ENCODE measurements at regions not wholly inside any gene's neighbourhood (a gene's known extent, or its start where the extent isn't known, plus 50 kb on each side); places are given as distances from the start of the nearest gene placed in this dataset.

DNA sequence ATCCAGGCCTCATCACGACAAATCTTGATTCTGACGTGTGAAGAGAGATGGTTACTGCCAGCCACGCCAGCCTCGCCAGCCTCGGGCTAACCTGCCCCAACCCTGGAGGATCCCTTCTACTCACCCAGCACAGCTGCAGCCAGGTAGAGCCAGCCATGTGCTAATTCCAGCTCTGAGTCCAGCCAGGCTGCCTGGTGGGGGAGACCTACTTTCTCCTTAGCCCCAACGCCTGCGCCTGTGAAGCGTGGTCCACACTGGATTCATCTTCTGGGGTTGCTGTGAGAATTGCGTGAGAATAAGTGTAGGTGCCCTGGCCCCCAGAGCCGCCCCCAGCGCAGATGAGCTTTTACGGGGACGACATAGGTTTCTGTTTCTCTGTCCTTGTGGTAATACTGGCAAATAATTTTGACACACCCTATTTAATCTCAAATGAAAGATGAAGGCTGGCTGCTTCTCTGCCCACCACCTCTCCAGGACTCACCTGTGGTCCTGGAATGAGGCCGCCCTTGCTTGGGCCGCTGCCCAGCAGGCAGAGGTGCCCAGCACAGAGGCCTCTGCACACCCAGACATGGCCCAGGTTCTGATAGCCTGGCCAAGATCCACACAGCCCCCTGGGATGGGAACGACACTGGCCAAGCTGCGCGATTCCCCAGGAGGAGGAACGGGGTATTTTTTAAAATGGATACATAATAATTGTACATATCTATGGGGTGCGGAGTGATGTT lies 528.4 kb downstream of the TBC1D22A start:
- TF ChIP-seq CTCF (IDR thresholded peaks at IDR 0.05) (no peak), POLR2A (IDR thresholded peaks at IDR 0.05) (no peak)

All from heart left ventricle (tissue), 13 donors.